NCI-H2171 treated with DMSO at 0.1 percent for 48 hours (cell line): ENCODE measurements at regions not wholly inside any gene's neighbourhood (a gene's known extent, or its start where the extent isn't known, plus 50 kb on each side); places are given as distances from the start of the nearest gene placed in this dataset.
"Not testable (repeated sequence)": the region's sequence is repeated elsewhere in the genome, so short reads cannot be mapped to it uniquely, and the experiment has no call there.

Source experiments
- DNase-seq: peaks from one replicate; lab custom pipeline; 2025; lab: John Stamatoyannopoulos, UW

DNA sequence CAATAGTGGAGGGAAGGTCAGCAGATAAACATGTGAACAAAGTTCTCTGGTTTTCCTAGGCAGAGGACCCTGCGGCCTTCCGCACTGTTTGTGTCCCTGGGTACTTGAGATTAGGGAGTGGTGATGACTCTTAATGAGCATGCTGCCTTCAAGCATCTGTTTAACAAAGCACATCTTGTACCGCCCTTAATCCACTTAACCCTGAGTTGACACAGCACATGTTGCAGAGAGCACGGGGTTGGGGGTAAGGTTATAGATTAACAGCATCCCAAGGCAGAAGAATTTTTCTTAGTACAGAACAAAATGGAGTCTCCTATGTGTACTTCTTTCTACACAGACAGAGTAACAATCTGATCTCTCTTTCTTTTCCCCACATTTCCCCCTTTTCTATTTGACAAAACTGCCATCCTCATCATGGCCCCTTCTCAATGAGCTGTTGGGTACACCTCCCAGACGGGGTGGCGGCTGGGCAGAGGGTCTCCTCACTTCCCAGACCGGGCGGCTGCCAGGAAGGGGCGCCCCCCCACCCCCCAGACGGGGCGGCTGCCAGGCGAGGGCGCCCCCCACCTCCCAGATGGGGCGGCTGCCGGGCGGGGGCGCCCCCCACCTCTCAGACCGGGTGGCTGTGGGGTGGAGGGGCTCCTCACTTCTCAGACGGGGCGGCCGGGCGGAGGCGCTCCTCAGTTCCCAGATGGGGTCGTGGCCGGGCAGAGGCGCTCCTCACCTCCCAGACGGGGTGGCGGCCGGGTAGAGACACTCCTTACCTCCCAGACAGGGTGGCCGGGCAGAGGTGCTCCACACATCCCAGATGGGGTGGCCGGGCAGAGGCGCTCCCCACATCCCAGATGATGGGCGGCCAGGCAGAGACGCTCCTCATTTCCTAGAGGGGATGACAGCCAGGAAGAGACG is 361.6 kb upstream of the SGO1 start:
- not testable (repeated sequence) for DNase-seq

DNA sequence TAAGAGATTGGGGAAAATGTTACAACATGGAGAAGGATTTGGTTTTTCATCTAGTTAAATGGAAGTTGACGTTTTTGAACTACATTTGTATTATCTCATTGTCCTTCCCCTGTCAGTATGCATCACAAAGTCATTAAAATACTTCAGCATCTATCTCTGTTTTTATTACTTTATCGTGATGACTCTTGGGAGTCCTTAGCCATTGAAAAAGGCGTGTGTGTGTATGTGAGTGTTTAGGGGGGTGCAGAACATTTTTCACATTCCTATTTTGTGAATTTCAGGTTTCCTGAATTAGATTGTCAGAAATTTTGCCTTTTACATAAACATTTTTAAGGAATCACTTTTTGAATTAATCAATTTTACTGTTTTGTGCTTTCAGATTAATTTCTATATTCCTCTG is 360.6 kb upstream of the SGO1 start:
- no peak for DNase-seq

DNA sequence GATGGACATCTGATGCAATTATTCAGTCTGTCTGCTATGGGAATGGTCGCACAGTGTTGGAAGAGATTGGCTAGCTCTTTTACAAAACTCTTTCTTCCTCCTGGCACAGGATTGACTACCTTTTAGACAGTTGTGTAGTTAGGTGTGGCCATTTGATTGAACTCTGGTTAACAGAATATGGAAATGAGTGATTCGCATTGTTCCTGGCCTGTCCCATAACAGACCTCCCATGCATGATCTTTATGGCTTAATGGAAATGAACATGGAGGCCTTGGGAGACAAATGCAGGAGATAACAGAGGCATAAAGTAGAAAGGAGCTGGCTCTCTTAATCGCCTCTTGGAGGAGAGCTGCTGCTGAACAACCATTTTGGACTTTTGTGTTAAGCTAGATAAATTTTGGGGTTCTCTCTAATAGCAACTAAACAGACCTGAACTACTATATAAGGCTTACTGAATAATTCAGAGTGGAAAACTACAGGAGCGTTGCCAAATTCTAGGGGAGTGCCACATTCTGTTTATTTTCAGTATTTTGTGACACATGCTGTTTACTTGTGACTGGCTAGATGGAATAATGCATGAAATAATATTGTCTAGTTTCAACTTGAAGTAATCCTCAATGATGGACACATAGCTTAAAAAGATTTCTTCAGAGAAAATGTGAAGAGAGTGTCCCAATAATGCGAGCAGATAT is 357.7 kb upstream of the SGO1 start:
- DNase-seq = no peak

DNA sequence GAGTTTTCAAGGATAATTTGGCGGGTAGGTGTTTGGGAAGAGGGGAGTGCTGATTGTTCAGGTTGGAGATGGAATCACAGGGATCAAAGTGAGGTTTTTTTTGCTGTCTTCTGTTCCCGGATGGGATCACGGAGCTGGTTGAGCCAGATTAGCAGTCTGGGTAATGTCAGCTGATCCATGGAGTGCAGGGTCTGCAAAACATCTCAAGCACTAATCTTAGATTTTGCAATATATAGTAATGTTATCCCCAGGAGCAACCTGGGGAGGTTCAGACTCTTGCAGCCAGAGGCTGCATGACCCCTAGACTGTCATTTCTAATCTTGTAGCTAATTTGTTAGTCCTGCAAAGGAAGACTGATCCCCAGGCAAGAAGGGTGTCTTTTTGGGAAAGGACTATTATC is 354.1 kb upstream of the SGO1 start:
- DNase-seq = no peak

DNA sequence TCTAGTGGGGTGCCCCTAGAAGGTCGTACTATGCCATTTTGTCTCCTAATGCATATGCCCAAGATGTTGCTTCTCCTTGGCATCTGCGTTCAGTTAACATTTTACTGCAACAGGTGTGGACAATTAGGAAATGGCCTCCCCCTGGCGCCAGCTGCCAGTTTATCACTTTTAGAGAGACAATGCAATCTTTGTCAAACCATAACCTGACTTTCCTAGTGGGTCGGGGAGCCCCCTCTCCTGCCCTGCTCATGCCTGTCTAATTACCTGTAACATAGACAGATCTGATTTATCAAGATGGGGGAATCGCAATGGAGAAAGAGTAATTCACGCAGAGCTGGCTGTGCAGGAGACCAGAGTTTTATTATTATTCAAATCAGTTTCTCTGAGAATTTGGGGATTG is 353.7 kb upstream of the SGO1 start:
- peak; percentile 32 for DNase-seq

DNA sequence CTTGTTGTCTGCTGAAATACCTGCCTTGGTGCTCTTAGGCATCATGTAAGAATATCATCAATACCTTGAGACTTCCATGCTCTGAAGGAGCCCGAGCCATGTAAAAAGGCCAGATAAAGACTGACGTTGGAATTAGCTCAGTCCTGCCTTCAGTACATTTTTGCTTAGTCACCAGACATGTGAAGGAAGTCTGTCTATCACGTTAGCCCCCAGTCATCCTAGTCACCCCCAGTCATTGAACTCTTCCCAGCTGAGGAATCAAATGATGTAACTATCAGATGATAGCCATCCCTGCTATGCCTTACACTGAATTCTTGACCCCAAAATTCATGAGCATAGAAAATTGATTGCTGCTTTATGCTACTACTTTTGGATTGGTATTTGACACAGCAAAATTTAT is 351.2 kb upstream of the SGO1 start:
- no peak for DNase-seq

DNA sequence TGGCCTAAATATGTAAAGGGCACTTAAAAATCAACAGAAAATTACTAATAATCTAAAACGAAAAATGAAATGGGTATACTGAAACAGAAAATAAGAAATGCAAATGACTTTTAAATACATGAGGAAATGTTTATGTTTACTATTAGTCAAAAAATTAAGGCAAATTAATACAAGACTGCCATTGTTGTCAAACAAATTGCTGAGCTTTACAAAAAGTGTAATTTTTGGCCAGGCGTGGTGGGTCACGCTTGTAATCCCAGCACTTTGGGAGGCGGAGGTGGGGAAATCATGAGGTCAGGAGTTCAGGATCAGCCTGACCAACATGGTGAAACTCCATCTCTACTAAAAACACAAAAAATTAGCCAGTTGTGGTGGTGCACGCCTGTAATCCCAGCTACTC is 343.9 kb upstream of the SGO1 start:
- no peak for DNase-seq

DNA sequence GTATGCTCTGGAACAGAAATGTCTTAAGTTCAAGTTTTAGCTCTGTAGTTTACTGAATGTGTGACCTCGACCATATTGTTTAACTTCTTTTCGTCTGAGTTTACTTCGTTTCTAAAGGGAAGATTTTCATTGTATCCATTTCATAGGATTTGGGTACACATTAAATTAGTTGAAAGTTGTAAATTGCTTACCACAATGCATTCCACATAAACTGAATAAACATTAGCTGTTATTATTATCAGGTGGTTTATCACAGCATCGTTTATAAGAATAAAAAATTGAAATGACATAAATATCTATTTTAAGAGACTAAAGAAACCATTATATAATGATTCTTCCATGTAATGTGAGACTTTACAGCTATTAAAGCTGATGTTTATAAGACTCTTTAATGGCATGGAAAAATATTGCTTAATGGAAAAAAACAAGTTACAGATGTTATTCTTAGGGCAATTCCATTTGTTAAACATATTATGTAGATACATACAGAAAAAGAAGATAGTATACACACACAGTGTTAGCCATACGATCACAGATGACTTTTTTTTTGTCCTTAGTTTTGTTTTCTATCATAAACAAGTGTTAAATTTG is 342.3 kb upstream of the SGO1 start:
- no peak for DNase-seq

DNA sequence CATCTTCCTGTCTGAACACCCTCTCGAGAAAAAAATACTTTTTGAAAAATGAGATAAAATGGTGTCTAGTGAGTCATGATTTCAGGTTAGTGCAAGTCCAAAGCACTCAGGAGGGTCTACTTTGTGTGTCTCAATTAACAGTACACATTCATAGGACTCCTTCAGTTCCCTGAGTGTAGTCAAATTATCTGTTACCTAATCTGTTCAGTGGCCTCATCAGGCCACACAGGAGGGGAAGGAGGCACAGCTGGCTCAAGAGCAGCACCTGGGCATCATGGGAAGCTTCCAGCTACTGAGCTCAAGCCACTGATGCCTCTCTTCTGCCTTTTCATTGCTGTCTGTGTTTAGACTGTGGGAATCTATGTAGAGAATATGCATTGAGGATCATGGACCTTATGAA is 341.4 kb upstream of the SGO1 start:
- peak; percentile 40 for DNase-seq

DNA sequence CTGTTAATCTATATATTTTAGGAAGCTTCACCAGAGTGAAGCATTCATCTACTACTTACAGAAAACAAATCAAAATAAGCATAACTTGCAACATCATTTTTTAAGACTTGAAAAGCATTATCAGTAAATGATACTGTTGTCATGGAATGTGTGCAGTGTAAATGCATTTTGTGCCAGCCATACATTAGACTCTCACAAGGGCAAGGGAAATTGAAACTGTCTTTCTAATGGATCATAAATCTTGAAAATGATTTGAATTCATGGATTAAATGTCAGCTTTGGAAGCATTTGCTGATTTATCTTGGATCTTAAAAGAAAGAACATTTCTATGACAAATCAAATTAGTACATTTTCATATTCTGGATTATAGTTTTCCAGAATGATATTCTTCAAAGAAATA is 338.3 kb upstream of the SGO1 start:
- no peak for DNase-seq

DNA sequence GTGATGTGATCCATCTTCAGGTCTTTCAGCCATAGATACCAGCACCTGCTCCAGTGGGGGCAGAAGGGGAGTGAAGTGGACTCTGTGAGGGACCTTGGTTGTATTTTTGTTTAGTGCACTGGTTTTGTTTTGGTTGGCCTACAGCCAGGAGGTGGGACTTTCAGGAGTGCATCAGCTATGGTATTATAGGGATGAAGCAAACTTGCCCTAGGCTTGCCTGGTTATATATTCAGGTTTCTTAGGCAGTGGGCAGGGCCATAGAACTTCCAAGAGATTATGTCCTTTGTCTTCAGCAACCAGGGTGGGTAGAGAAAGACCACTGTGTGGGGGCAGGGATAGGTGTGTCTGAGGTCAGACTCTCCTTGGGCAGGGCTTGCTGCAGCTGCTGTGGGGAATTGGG is 337.3 kb upstream of the SGO1 start:
- no peak for DNase-seq

DNA sequence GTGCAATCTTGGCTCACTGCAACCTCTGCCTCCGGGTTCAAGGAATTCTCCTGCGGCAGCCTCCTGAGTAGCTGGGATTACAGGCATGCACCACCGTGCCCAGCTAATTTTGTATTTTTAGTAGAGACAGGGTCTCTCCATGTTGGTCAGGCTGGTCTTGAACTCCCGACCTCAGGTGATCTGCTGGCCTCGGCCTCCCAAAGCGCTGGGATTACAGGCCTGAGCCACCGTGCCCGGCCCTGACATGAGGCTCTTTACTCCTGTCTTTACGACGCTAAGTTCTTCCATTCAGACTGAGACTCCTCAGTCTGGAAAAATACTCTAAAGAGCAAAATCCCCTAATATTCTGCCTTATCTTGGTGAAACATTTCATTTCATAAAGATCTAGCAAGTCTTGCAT is 331.3 kb upstream of the SGO1 start:
- DNase-seq = not testable (repeated sequence)

DNA sequence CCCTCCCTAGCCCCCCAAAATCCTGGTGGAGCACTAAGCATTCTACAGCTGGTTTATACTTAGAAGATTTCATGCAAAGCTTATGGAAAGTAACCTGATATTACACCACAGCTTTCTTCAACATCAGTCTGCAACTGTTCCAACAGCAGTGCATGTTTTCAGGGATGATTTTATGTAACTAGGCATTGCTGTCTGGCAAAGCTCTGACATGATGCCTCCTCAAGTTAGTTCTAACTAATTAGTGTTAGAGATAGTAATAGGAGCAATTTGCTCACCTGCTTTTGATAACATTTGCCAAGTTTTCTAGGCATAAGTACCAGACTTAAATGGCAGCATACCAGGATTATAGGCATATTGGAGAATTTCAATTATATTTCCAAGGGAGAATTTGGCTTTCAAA is 330.3 kb upstream of the SGO1 start:
- peak; percentile 72 for DNase-seq

DNA sequence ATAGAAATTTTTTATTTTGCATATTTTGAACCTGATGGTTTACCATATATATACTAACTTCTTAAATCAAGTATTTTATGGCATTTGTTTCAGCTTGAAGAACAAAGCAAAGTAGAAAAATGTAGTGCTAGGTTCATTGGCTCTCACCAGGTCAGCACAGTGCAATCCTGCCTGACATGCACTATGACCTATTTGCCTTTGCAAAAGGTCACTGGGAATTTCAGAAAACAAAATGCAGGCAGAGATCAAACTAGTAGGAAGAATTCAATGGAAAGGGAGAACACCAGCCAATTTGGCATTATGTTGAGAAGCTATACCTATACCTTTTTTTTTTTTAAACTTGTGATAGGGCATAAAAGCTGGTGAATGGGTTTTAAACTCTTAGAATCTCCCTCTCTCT is 329.8 kb upstream of the SGO1 start:
- peak; percentile 53 for DNase-seq

DNA sequence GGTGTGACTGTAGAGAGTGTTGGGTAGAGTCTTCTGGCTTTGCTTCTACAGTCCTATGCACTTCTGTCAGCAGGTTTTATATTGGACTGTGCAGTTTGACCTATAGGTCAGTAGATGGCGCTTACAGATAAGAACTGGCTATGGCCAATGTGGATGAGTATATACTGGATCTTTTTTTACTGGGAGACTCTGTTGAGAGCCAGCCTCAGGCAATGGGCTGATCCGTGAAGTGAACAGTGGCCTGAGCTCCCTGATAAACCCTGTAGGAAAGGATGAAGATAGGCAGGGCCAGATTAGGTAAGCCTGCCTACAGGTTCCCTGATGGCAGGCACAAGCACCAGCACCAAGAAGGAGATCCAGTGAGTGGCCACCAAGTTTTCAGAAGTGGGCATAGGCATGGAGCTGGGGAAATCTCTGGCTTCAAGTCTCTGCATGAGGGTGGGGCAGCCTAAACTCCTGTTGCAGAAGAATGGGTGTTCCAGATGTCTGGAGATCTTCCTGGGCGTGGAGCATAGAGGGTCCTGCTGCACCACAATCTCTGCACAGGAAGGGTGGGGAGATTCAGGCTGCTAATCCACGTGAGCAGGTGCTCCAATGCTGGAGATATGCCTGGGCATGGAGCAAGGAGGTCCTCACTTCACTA is 326.0 kb upstream of the SGO1 start:
- peak; percentile 65 for DNase-seq

DNA sequence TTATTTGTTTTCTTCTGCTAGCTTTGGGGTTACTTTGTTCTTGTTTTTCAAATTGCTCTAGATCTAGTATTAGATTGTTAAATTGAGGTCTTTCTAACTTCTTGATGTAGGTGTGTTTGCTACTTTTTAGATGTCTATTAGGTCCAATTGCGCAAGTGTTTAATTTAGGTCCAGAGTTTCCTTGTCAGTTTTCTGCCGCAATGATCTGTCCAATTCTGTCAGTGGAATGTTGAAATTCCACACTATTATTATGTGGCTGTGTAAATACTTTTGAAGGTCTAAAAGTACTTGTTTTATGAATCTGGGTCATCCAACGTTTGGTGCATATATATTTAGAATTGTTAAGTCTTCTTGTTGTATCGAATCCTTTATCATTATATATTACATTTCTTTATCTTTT is 324.4 kb upstream of the SGO1 start:
- DNase-seq = no peak

DNA sequence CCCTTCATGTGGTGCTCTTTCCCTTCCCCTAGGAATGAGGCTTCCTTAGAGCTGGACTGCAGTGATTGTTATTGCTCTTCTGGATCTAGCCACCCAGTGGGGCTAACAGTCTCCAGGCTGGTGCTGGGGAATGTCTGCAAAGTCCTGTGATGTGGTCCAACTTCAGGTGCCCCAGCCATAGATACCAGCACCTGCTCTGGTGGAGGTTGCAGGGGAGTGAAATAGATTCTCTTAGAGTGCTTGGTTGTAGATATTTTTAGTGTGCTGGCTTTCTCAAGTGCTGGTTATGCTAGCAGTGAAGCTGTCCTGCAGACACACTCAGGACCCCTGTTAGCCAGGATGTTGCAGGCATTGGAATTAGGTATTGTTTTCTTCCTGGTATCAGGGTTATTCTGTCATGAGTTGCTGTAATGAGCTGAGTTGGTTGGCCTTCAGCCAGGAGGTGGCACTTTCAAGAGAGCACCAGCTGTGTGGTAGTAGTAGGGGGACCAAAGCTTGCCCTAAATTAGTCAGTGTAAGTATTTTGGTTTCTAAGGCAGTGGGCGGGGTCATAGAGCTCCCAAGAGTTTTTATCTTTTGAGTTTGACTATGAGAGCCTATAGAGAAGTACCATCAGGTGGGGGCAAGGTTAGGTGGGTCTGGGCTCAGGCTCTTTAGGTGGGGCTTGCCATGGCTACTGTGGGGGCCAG is 317.5 kb upstream of the SGO1 start:
- DNase-seq = peak; percentile 45

DNA sequence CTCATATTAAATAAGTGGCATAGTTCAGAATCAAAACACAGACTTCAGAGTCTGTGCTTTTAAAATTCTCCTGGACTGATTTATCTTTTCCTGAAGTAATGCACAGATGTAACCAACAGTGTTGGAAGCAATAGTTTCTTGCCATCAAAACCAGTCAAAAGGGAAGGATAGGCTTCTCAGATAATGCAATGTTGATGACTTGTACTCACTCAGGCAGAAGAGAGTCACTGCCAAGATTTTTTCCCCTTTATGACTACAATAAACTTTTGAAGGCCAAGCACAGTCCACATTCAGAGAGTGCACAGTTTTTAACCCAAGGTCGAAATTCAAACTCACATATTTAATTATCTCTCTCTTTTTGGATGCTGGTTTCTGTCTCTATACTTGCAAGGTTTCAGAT is 305.0 kb upstream of the SGO1 start:
- DNase-seq = no peak

DNA sequence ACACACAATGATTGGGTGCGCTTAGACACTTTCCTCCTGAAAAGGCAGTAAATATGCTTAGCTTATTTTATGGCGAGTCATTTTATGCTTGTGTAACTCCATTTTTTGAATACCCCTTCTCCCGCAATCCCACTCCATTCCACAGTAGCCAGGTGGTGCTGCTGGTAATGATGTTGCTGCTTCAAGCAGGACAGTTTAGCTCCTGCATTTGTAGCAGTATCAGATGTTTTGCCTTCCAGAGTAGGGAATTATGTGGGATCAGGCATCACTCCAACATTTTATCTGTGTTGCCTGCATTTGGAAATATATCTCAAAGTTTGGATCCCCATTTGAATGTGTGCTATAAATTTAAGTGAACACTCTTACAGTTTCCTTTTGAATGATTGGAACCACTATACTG is 302.1 kb upstream of the SGO1 start:
- no peak for DNase-seq

DNA sequence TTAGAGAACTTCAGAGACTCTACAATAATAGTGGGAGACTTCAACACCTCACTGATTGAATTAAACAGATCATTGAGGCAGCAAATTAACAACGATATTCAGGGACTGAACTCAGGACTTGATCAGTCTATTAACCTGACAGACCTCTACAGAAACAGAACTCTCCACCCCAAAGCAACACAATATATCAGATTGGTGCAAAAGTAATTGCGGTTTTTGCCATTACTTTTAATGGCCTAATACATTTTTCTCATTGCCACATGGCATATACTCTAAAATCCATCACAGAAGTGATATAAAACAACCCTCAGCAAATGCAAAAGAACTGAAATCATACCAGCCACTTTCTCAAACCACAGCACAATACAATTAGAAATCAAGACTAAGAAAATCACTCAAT is 298.1 kb upstream of the SGO1 start:
- no peak for DNase-seq

DNA sequence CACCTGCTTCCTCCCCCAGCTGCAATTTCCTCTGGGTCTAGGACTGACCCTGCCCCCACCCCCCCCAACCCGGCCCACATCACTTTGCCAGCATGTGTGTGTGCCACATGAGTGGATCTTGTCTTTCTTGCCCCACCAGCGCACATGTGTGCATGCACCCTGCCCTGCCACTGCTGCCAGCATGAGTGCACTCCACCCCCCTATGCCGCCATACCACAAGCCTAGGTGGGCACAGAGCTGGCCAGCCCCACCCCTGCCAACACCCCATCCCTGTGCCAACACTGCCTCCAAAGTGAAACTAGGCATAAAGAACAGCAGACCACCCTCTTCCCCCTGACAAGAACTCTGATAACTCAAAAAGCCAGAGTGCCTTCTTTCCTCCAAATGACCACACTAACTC is 296.3 kb upstream of the SGO1 start:
- no peak for DNase-seq

DNA sequence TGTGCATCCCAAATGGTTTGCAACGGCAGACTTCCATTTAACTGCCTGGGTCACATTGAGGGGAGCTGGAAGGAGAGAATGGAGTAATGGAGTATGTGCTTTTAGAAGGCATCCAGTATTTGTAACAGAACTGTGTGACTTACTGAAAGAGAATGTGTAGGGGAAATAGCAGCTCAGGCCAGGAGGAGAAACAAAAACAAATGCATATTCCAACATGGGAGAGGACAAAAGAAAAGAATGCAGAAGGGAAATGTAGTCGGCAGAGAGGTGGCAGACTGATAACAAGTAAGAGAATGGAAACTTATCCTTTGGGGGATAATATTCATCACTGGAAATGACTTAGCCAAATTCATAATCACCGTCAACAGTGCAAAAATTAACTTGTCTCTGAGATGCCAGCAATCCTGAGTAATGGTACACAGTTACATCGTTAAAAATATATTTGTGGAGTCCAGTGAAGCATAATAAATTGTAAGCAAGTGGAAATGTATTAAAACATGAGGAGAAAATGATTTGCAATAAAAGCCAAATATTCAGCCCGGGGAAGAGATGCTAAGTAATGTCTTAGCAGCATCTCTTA is 294.9 kb upstream of the SGO1 start:
- no peak for DNase-seq
